H9 (cell line): ENCODE measurements at regions not wholly inside any gene's neighbourhood (a gene's known extent, or its start where the extent isn't known, plus 50 kb on each side); places are given as distances from the start of the nearest gene placed in this dataset.

ENCODE experiments used
- DNase-seq: peaks from one replicate; pipeline ENCODE4 v3.0.0-alpha.2; 2017
- H2AFZ ChIP-seq: one replicate; pipeline ENCODE4 v1.6.1; 2013; ENCODE audit warnings: mild to moderate bottlenecking, low read length, control low read depth, moderate library complexity
- H2AK5ac ChIP-seq: 2 replicates; pipeline ENCODE4 v1.6.1; 2013; ENCODE audit warnings: low read length, control low read depth, mixed read lengths; ENCODE audit not compliant: insufficient read length
- H2BK120ac ChIP-seq: one replicate; pipeline ENCODE4 v1.6.1; 2013; ENCODE audit warnings: low read depth, mild to moderate bottlenecking, low read length, control low read depth, inconsistent platforms; ENCODE audit not compliant: poor library complexity, severe bottlenecking
- H2BK12ac ChIP-seq: 2 replicates; pipeline ENCODE4 v1.6.1; 2013; ENCODE audit warnings: low read length, control low read depth, mixed read lengths, low read depth; ENCODE audit not compliant: insufficient read length
- H2BK15ac ChIP-seq: 2 replicates; pipeline ENCODE4 v1.6.1; 2013; ENCODE audit warnings: low read depth, low read length, control low read depth
- H2BK20ac ChIP-seq: one replicate; pipeline ENCODE4 v1.6.1; 2013; ENCODE audit warnings: low read depth, mild to moderate bottlenecking, low read length, control low read depth, inconsistent platforms; ENCODE audit not compliant: poor library complexity, severe bottlenecking
- H2BK5ac ChIP-seq: 2 replicates; pipeline ENCODE4 v1.6.1; 2013; ENCODE audit warnings: low read length, control low read depth, mixed read lengths; ENCODE audit not compliant: insufficient read length
- H3K14ac ChIP-seq: 2 replicates; pipeline ENCODE4 v1.6.1; 2013; ENCODE audit warnings: low read length, control low read depth; ENCODE audit not compliant: insufficient read depth
- H3K18ac ChIP-seq: 2 replicates; pipeline ENCODE4 v1.6.1; 2013; ENCODE audit warnings: low read depth, mild to moderate bottlenecking, mixed read lengths, low read length, control low read depth; ENCODE audit not compliant: insufficient read length
- H3K23ac ChIP-seq: 2 replicates; pipeline ENCODE4 v1.6.1; 2013; ENCODE audit warnings: low read length, control low read depth, mixed read lengths, low read depth; ENCODE audit not compliant: insufficient read length
- H3K23me2 ChIP-seq: 2 replicates; pipeline ENCODE4 v1.6.1; 2013; ENCODE audit warnings: low read depth, mild to moderate bottlenecking, mixed read lengths, low read length, control low read depth; ENCODE audit not compliant: insufficient read length, poor library complexity, severe bottlenecking
- H3K27ac ChIP-seq: 2 replicates; pipeline ENCODE4 v1.5.1; 2013; ENCODE audit warnings: low read length, control low read depth, mixed read lengths, low read depth; ENCODE audit not compliant: insufficient read length
- H3K27me3 ChIP-seq: 2 replicates; pipeline ENCODE4 v1.6.1; 2013; ENCODE audit warnings: low read length, control low read depth, inconsistent platforms; ENCODE audit not compliant: insufficient read depth
- H3K4ac ChIP-seq: 2 replicates; pipeline ENCODE4 v1.6.1; 2013; ENCODE audit warnings: low read depth, mild to moderate bottlenecking, control low read depth, inconsistent platforms, low read length, moderate library complexity
- H3K4me1 ChIP-seq: 2 replicates; pipeline ENCODE4 v1.6.1; 2013; ENCODE audit warnings: low read length, control low read depth, inconsistent platforms; ENCODE audit not compliant: insufficient read depth
- H3K4me2 ChIP-seq: 2 replicates; pipeline ENCODE4 v1.6.1; 2013; ENCODE audit warnings: low read length, control low read depth, mixed read lengths; ENCODE audit not compliant: insufficient read length, insufficient read depth
- H3K56ac ChIP-seq: 2 replicates; pipeline ENCODE4 v1.6.1; 2013; ENCODE audit warnings: low read depth, mild to moderate bottlenecking, mixed read lengths, low read length, control low read depth; ENCODE audit not compliant: insufficient read length
- H3K79me1 ChIP-seq: 2 replicates; pipeline ENCODE4 v1.6.1; 2013; ENCODE audit warnings: low read depth, mild to moderate bottlenecking, moderate library complexity, low read length, control low read depth, inconsistent platforms; ENCODE audit not compliant: insufficient read depth, poor library complexity, severe bottlenecking
- H3K79me2 ChIP-seq: 2 replicates; pipeline ENCODE4 v1.6.1; 2013; ENCODE audit warnings: low read length, control low read depth, inconsistent platforms; ENCODE audit not compliant: insufficient read depth
- H3K9ac ChIP-seq: 2 replicates; pipeline ENCODE4 v1.6.1; 2013; ENCODE audit warnings: low read length, control low read depth, mixed read lengths; ENCODE audit not compliant: insufficient read length; ENCODE audit errors: extremely low read depth
- H3K9me3 ChIP-seq: one replicate; pipeline ENCODE4 v1.6.1; 2013; ENCODE audit warnings: low read depth, low read length, inconsistent platforms; ENCODE audit not compliant: control insufficient read depth
- H3T11ph ChIP-seq: one replicate; pipeline ENCODE4 v1.6.1; 2013; ENCODE audit warnings: mild to moderate bottlenecking, low read length, control low read depth, inconsistent platforms
- H4K20me1 ChIP-seq: one replicate; pipeline ENCODE4 v1.6.1; 2013; ENCODE audit not compliant: control insufficient read depth, insufficient read length, insufficient read depth
- H4K5ac ChIP-seq: 2 replicates; pipeline ENCODE4 v1.6.1; 2013; ENCODE audit warnings: low read depth, mild to moderate bottlenecking, mixed read lengths, low read length, control low read depth; ENCODE audit not compliant: insufficient read length
- H4K8ac ChIP-seq: replicated peaks from 2 replicates; pipeline ENCODE4 v1.6.1; 2013; ENCODE audit warnings: low read length, control low read depth, mixed read lengths, low read depth; ENCODE audit not compliant: insufficient read length
- H4K91ac ChIP-seq: 2 replicates; pipeline ENCODE4 v1.6.1; 2013; ENCODE audit warnings: low read depth, mild to moderate bottlenecking, moderate library complexity, mixed read lengths, low read length, control low read depth; ENCODE audit not compliant: insufficient read length
- H3K27ac Mint-ChIP-seq, 3 experiments: 2 replicates in 2 of 3; 3 replicates in 1 of 3; pipeline ENCODE4 v1.8.0; 2020 to 2021; ENCODE audit warnings: mixed read lengths in 3 of 3, mild to moderate bottlenecking in 1 of 3, moderate library complexity in 1 of 3
- H3K27me3 Mint-ChIP-seq: 2 replicates; pipeline ENCODE4 v1.8.0; 2021; ENCODE audit warnings: low read depth, mild to moderate bottlenecking, moderate library complexity, mixed read lengths
- H3K36me3 Mint-ChIP-seq, 3 experiments: 2 replicates in 2 of 3; 3 replicates in 1 of 3; pipeline ENCODE4 v1.8.0; 2020 to 2021; ENCODE audit warnings: low read depth in 3 of 3, mixed read lengths in 3 of 3; ENCODE audit not compliant: insufficient read depth in 1 of 3
- H3K4me1 Mint-ChIP-seq, 2 experiments: 2 replicates each; pipeline ENCODE4 v1.8.0; 2020; ENCODE audit warnings: mixed read lengths in 2 of 2
- H3K4me3 Mint-ChIP-seq, 2 experiments: 2 replicates in 1 of 2; 3 replicates in 1 of 2; pipeline ENCODE4 v1.8.0; 2020 to 2021; ENCODE audit warnings: mild to moderate bottlenecking in 2 of 2, mixed read lengths in 2 of 2, moderate library complexity in 1 of 2
- H3K9me3 Mint-ChIP-seq, 2 experiments: 2 replicates in 1 of 2; 3 replicates in 1 of 2; pipeline ENCODE4 v1.8.0; 2020; ENCODE audit warnings: mild to moderate bottlenecking in 2 of 2, mixed read lengths in 2 of 2, moderate library complexity in 1 of 2
- CTCF ChIP-seq: fragments of 200-600 bp; sonication (generic); conservative IDR thresholded peaks from 3 replicates; pipeline ENCODE4 v1.8.0; 2021; ENCODE audit warnings: antibody characterized with exemption, mild to moderate bottlenecking
- WGBS: extraction: QIAGEN DNeasy Blood & Tissue Kit; methylation state at CpG from one replicate; pipeline ENCODE4 v1.1.7; 2013; ENCODE audit warnings: missing lambda C conversion rate, low lambda C conversion rate, mixed read lengths; ENCODE audit not compliant: insufficient read length; ENCODE audit errors: extremely low coverage; 5-methylcytosine and 5-hydroxymethylcytosine counted together

- Histone ChIP-seq H3K23ac (no peak overlapping the region), H2BK120ac (no peak overlapping the region), H3K9me3 (no peaks in the 10 kb centered on the region), H2BK20ac (no peak overlapping the region), H2AK5ac (no peak overlapping the region), H3K4me1 (no peaks in the 10 kb centered on the region), H2AFZ (no peak overlapping the region), H3K56ac (no peak overlapping the region), H3K23me2 (no peaks in the 10 kb centered on the region), H3K18ac (no peak overlapping the region), H3K79me1 (no peaks in the 10 kb centered on the region), H4K91ac (no peak overlapping the region), H3K79me2 (no peaks in the 10 kb centered on the region), H3K4me2 (no peak overlapping the region), H3T11ph (no peak overlapping the region), H3K14ac (no peak overlapping the region), H3K4ac (no peak overlapping the region), H3K27ac (no peak overlapping the region), H3K27me3 (no peaks in the 10 kb centered on the region), H2BK5ac (no peak overlapping the region), H2BK15ac (no peak overlapping the region), H4K8ac (no peak overlapping the region), H3K9ac (no peak overlapping the region), H4K5ac (no peak overlapping the region), H2BK12ac (no peak overlapping the region), H4K20me1 (no peaks in the 10 kb centered on the region)
- Mint-ChIP-seq H3K4me1 (no peaks in the 10 kb centered on the region), H3K27me3 (no peaks in the 10 kb centered on the region; the same call in 1 of the 2 replicates), H3K9me3 (no peaks in the 10 kb centered on the region), H3K36me3 (no peaks in the 10 kb centered on the region), H3K27ac (no peak overlapping the region), H3K4me3 (no peak overlapping the region)
- no CpG with 5 or more reads among the region's 2 CpGs for WGBS
- no peak for DNase-seq
- no peak for TF ChIP-seq CTCF
Observed at GRCh38 chr10:36325815-36326214, 683.7 kb upstream of the FZD8 start.
